SK-N-SH treated with all-trans-retinoic acid at 6 μM for 48 hours (cell line): ENCODE measurements at regions not wholly inside any gene's neighbourhood (a gene's known extent, or its start where the extent isn't known, plus 50 kb on each side); places are given as distances from the start of the nearest gene placed in this dataset.

Experiments used
- ATAC-seq: fragments of 200-7000 bp; cut with Tn5 transposase; 3 replicates; pipeline ENCODE4 v1.9.1; 2020; ENCODE audit warnings: mild to moderate bottlenecking, moderate library complexity
- ARNTL ChIP-seq: fragments of 450-650 bp; formaldehyde crosslinking; IDR thresholded peaks from 2 replicates; pipeline ENCODE4 v1.5.0; 2020; ENCODE audit warnings: low read depth, mild to moderate bottlenecking, moderate library complexity, borderline replicate concordance
- BACH2 ChIP-seq: fragments of 250-450 bp; sonication (Bioruptor Pico); IDR thresholded peaks from 2 replicates; pipeline ENCODE4 v1.9.0; 2021; ENCODE audit warnings: mild to moderate bottlenecking, borderline replicate concordance
- CSDC2 ChIP-seq: fragments of 250-450 bp; sonication (Bioruptor Pico); IDR thresholded peaks from 2 replicates; pipeline ENCODE4 v1.5.0; 2020; ENCODE audit warnings: mild to moderate bottlenecking, moderate library complexity
- ESRRG ChIP-seq: fragments of 250-450 bp; sonication (Bioruptor Pico); IDR thresholded peaks from 2 replicates; pipeline ENCODE4 v1.6.1; 2021; ENCODE audit warnings: mild to moderate bottlenecking
- GLIS3 ChIP-seq: fragments of 250-450 bp; sonication (Bioruptor Pico); IDR thresholded peaks from 2 replicates; pipeline ENCODE4 v1.5.0; 2020; ENCODE audit warnings: mild to moderate bottlenecking, moderate library complexity
- ISL1 ChIP-seq: fragments of 250-450 bp; sonication (Bioruptor Pico); IDR thresholded peaks from 2 replicates; pipeline ENCODE4 v2.1.2; 2022; ENCODE audit warnings: mild to moderate bottlenecking, moderate library complexity
- OSR1 ChIP-seq: fragments of 250-450 bp; sonication (Bioruptor Pico); IDR thresholded peaks from 2 replicates; pipeline ENCODE4 v1.8.0; 2022; ENCODE audit warnings: moderate library complexity, mild to moderate bottlenecking, inconsistent platforms
- PPARA ChIP-seq: fragments of 250-450 bp; sonication (Bioruptor Pico); IDR thresholded peaks from 2 replicates; pipeline ENCODE4 v1.5.0; 2020; ENCODE audit warnings: mild to moderate bottlenecking, borderline replicate concordance
- RARB ChIP-seq: fragments of 250-450 bp; sonication (Bioruptor Pico); IDR thresholded peaks from 2 replicates; pipeline ENCODE4 v1.8.0; 2021; ENCODE audit warnings: mild to moderate bottlenecking, moderate library complexity
- TCF4 ChIP-seq: fragments of 250-450 bp; sonication (Bioruptor Pico); IDR thresholded peaks from 2 replicates; pipeline ENCODE4 v1.8.0; 2021; ENCODE audit warnings: mild to moderate bottlenecking, moderate library complexity, borderline replicate concordance
- ZC3H10 ChIP-seq: fragments of 250-450 bp; sonication (Bioruptor Pico); IDR thresholded peaks from 2 replicates; pipeline ENCODE4 v1.5.1; 2021; ENCODE audit warnings: mild to moderate bottlenecking, moderate library complexity
- ZFP3 ChIP-seq: fragments of 250-450 bp; sonication (Bioruptor Pico); IDR thresholded peaks from 2 replicates; pipeline ENCODE4 v1.5.0; 2020; ENCODE audit warnings: mild to moderate bottlenecking, moderate library complexity
- ZFP30 ChIP-seq: fragments of 450-650 bp; formaldehyde crosslinking; IDR thresholded peaks from 2 replicates; pipeline ENCODE4 v1.5.0; 2022; ENCODE audit warnings: mild to moderate bottlenecking, moderate library complexity
- ZNF565 ChIP-seq: fragments of 450-650 bp; formaldehyde crosslinking; conservative IDR thresholded peaks from 2 replicates; pipeline ENCODE4 v1.5.0; 2020; ENCODE audit warnings: low read depth, mild to moderate bottlenecking, moderate library complexity
- ZNF8 ChIP-seq: fragments of 450-650 bp; formaldehyde crosslinking; IDR thresholded peaks from 2 replicates; pipeline ENCODE4 v1.5.0; 2020; ENCODE audit warnings: mild to moderate bottlenecking, moderate library complexity
- TF ChIP-seq, protein P1 (sequence below): fragments of 250-450 bp; sonication (Bioruptor Pico); IDR thresholded peaks from 2 replicates; pipeline ENCODE4 v1.8.0; 2020; ENCODE audit warnings: mild to moderate bottlenecking, moderate library complexity, borderline replicate concordance
- TF ChIP-seq, protein P2 (sequence below): fragments of 250-450 bp; sonication (Bioruptor Pico); IDR thresholded peaks from 2 replicates; pipeline ENCODE4 v1.5.0; 2020; ENCODE audit warnings: mild to moderate bottlenecking, moderate library complexity
- TF ChIP-seq, protein P3 (sequence below): fragments of 250-450 bp; sonication (Bioruptor Pico); IDR thresholded peaks from 2 replicates; pipeline ENCODE4 v1.5.1; 2020; ENCODE audit warnings: low read depth, mild to moderate bottlenecking, moderate library complexity

DNA sequence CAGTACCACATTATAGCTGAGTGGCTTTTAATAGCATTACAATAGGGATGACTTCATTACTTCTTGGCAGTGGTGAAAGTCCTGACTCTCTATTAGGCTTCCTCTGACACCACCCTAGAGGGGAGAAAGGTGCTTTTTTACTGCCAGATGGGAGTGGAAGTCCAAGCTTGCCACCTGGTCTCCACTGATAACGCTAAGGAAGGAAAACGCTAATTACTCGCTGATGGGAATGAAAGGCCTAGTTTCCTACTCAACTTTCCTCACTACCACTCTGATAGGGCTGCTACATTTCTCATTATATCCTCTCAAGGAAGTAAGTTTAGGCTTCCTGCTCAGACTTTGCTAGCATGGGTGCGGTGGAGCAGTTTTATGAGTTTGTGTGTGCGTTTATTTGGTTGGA lies 62.3 kb upstream of the PAGE3 start:
- ATAC-seq, result no peak

DNA sequence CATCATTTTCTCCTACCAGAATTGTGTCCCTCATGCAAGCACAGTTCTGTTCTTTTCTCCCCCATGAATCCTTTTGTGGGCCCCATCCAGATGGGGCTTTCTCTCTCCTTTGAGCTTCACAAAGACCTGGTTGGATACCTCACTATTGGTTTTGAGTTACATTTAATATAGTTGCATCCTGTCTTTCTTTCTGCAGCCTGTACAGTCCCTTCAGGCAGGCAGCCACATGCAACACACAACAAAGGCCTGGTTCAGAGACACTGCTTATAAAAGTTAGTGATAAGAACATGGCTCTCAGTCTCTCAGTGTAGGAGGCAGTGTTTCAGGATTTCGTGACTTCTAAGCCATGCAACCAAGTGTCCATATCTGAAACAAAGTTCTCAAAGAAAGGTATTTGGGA lies 70.6 kb upstream of the PAGE3 start:
- TF ChIP-seq TCF4 (CRISPR knock-in tag) (no peak), GLIS3 (CRISPR knock-in tag) (no peak), ISL1 (CRISPR knock-in tag) (no peak), CSDC2 (CRISPR knock-in tag) (no peak), PPARA (CRISPR knock-in tag) (no peak), BACH2 (no peak), ZNF565 (no peak), RARB (no peak)
- TF ChIP-seq, protein P1, sequence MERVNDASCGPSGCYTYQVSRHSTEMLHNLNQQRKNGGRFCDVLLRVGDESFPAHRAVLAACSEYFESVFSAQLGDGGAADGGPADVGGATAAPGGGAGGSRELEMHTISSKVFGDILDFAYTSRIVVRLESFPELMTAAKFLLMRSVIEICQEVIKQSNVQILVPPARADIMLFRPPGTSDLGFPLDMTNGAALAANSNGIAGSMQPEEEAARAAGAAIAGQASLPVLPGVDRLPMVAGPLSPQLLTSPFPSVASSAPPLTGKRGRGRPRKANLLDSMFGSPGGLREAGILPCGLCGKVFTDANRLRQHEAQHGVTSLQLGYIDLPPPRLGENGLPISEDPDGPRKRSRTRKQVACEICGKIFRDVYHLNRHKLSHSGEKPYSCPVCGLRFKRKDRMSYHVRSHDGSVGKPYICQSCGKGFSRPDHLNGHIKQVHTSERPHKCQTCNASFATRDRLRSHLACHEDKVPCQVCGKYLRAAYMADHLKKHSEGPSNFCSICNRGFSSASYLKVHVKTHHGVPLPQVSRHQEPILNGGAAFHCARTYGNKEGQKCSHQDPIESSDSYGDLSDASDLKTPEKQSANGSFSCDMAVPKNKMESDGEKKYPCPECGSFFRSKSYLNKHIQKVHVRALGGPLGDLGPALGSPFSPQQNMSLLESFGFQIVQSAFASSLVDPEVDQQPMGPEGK (CRISPR knock-in tag), result no peak
- TF ChIP-seq, protein P2, sequence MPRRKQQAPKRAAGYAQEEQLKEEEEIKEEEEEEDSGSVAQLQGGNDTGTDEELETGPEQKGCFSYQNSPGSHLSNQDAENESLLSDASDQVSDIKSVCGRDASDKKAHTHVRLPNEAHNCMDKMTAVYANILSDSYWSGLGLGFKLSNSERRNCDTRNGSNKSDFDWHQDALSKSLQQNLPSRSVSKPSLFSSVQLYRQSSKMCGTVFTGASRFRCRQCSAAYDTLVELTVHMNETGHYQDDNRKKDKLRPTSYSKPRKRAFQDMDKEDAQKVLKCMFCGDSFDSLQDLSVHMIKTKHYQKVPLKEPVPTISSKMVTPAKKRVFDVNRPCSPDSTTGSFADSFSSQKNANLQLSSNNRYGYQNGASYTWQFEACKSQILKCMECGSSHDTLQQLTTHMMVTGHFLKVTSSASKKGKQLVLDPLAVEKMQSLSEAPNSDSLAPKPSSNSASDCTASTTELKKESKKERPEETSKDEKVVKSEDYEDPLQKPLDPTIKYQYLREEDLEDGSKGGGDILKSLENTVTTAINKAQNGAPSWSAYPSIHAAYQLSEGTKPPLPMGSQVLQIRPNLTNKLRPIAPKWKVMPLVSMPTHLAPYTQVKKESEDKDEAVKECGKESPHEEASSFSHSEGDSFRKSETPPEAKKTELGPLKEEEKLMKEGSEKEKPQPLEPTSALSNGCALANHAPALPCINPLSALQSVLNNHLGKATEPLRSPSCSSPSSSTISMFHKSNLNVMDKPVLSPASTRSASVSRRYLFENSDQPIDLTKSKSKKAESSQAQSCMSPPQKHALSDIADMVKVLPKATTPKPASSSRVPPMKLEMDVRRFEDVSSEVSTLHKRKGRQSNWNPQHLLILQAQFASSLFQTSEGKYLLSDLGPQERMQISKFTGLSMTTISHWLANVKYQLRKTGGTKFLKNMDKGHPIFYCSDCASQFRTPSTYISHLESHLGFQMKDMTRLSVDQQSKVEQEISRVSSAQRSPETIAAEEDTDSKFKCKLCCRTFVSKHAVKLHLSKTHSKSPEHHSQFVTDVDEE (CRISPR knock-in tag), result no peak
- ATAC-seq, result no peak

More for the DNA sequence above, 62.3 kb upstream of the PAGE3 start:
- TF ChIP-seq CSDC2 (CRISPR knock-in tag) (no peak), ARNTL (CRISPR knock-in tag) (no peak), BACH2 (no peak), PPARA (CRISPR knock-in tag) (no peak), ZNF565 (no peak), ZC3H10 (CRISPR knock-in tag) (no peak), ESRRG (CRISPR knock-in tag) (no peak), ZNF8 (CRISPR knock-in tag) (no peak), GLIS3 (CRISPR knock-in tag) (no peak)
- TF ChIP-seq, protein P1 (CRISPR knock-in tag), result no peak
- TF ChIP-seq, protein P2 (CRISPR knock-in tag), result no peak
- TF ChIP-seq, all 23 proteins: peak for 0

DNA sequence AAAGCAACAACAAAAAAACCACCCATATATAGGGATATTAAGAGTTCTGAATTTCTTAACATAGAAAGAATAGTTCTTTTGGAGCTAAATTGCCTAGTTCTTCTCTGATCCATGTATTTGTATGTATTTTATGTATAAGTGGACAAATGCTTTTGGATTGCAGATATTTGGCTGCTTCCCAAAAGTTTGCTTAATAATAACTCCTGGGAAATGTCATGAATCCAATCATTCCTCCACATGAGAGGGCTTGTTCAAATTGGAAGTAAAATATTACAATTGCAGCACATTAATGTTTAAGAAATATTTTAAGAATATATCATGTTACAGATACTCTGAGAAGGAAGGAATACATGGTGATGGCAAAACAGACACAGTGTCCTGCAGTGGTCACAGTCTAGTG lies 71.5 kb upstream of the PAGE3 start:
- TF ChIP-seq ZC3H10 (CRISPR knock-in tag), result no peak
- no peak for TF ChIP-seq ZFP30 (CRISPR knock-in tag)
- TF ChIP-seq TCF4 (CRISPR knock-in tag), result no peak
- no peak for TF ChIP-seq ZNF8 (CRISPR knock-in tag)
- TF ChIP-seq, protein P3, sequence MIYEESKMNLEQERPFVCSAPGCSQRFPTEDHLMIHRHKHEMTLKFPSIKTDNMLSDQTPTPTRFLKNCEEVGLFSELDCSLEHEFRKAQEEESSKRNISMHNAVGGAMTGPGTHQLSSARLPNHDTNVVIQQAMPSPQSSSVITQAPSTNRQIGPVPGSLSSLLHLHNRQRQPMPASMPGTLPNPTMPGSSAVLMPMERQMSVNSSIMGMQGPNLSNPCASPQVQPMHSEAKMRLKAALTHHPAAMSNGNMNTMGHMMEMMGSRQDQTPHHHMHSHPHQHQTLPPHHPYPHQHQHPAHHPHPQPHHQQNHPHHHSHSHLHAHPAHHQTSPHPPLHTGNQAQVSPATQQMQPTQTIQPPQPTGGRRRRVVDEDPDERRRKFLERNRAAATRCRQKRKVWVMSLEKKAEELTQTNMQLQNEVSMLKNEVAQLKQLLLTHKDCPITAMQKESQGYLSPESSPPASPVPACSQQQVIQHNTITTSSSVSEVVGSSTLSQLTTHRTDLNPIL, result no peak
- ATAC-seq, result no peak

DNA sequence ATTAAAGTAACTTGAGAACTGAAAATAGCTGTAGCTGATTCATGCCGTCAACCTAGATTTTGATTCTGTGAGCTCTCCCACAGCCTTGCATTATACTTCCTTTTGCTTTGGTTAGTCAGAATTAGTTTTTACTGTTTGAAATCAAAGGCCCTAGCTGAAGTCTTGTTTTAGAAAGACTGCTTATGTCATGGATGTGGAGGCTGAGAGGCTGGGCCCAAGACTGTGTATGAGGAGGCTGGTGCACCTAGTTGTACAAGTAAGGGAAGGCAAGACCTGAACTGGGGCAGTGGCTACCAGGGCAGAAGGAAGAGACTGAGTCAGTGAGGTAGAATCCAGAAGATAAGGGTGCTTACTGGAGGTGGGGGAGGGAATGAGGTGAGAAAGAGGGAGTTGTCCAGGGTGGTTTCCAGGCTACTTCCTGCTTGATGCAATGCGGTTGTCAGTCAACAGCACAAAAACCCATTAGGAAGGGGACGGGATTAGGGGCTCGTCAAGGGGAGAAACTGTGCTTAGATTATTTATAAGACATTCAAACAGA lies 76.2 kb upstream of the PAGE3 start:
- ATAC-seq, result no peak
- TF ChIP-seq, protein P2 (CRISPR knock-in tag), result no peak
- TF ChIP-seq ISL1 (CRISPR knock-in tag) (no peak), RARB (no peak), OSR1 (no peak), CSDC2 (CRISPR knock-in tag) (no peak), ZNF565 (no peak), ZFP3 (CRISPR knock-in tag) (no peak), ARNTL (CRISPR knock-in tag) (no peak), ZNF8 (CRISPR knock-in tag) (no peak)
- TF ChIP-seq, protein P1 (CRISPR knock-in tag), result no peak
